ENCODE measurements at regions not wholly inside any gene's neighbourhood (a gene's known extent, or its start where the extent isn't known, plus 50 kb on each side); places are given as distances from the start of the nearest gene placed in this dataset.

DNA sequence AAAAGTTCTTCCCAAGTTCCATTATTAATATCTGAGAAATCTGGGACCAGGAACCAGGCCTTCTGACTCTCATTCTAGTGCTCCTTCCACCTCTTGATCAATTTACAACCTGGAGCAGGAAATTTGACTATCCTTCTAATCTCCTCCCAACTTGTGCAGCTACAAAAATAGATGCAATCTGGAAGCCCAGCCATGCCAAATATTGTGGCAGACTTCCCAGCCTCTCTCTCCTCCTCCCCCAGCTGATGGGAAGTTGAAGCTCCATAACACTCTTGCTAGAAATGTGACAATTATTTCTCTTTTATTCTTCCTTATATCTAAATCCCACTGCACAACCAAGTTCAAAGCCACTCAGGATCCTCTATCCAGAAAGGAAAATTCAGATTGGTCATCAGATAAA lies 252.1 kb downstream of the SEC61B start:
- H3K4me3 Mint-ChIP-seq: no peak overlapping the region
- DNase-seq (ENCODE audit: low spot score) (no peak), ATAC-seq (no peak)
- CTCF ChIA-PET: interaction anchor here (0.8 kb wide), 1 partner anchor 89 kb away, joined by 3 read pairs; no protein-coding TSS in a partner anchor
- POLR2A ChIA-PET: no interaction called here
- no peak overlapping the region for H3K27ac Mint-ChIP-seq
- H3K9me3 Mint-ChIP-seq: 0 out of 2 replicates have a peak, but pooled peaks cover 2% of the 10 kb centered on the region
- H3K4me1 Mint-ChIP-seq: peaks cover 13% of the 10 kb centered on the region
- H3K27me3 Mint-ChIP-seq (ENCODE audit: low read depth): peaks cover 2% of the 10 kb centered on the region; the same call in 1 of the 2 replicates
- TF ChIP-seq MXD4 (CRISPR knock-in tag; IDR thresholded peaks at IDR 0.05; ENCODE audit: borderline replicate concordance) (no peak), TP53 (CRISPR knock-in tag; IDR thresholded peaks at IDR 0.05) (no peak), CBFB (CRISPR knock-in tag; IDR thresholded peaks at IDR 0.05; ENCODE audit: low read depth) (no peak)
- H3K36me3 Mint-ChIP-seq: no peaks in the 10 kb centered on the region

DNA sequence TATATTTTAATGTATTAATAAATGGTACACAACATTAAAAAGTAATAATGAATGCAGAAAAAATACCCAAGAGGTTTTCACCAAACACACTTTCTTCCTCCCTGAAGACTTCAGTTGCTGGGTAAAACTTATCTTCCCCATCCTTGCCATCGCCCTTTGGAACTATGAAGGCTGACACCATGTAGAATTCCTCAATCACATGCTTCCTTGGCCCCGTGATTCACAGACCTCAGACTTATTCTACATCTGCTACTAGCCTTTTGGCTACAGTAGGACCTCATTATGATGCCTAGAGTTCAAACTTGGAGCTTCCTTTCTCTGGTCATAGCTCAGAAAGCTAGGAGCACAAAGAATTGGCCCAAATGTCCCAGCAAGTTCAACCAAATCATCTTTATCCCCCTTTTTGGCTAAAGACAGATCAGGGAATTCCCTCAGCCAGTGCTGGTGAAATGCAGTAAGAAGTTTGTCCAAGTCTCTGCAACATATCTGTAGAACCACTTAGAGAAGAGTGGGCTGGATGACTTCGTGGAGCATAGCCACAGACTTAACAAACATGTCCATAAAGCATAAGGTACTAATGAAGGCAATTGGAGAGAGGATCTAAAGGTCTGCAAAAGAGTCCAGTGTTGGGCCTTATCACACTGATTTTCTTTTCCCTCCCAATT lies 253.5 kb downstream of the SEC61B start:
- Mint-ChIP-seq H3K36me3 (no peaks in the 10 kb centered on the region), H3K9me3 (no peaks in the 10 kb centered on the region), H3K4me1 (peaks cover 13% of the 10 kb centered on the region), H3K4me3 (no peak overlapping the region), H3K27ac (no peak overlapping the region), H3K27me3 (ENCODE audit: low read depth) (no peaks in the 10 kb centered on the region)
- ChIA-PET CTCF (no interaction called here), POLR2A (no interaction called here)
- no peak for DNase-seq (ENCODE audit: low spot score)
- TF ChIP-seq CBFB (CRISPR knock-in tag; IDR thresholded peaks at IDR 0.05; ENCODE audit: low read depth) (no peak), NFATC4 (CRISPR knock-in tag; IDR thresholded peaks at IDR 0.05) (no peak), ATF1 (CRISPR knock-in tag; IDR thresholded peaks at IDR 0.05) (no peak), CREM (CRISPR knock-in tag; IDR thresholded peaks at IDR 0.05) (no peak), ZNF219 (CRISPR knock-in tag; IDR thresholded peaks at IDR 0.05; ENCODE audit: borderline replicate concordance) (no peak), MXD4 (CRISPR knock-in tag; IDR thresholded peaks at IDR 0.05; ENCODE audit: borderline replicate concordance) (no peak), ZNF671 (CRISPR knock-in tag; IDR thresholded peaks at IDR 0.05) (no peak), NFE2L1 (CRISPR knock-in tag; IDR thresholded peaks at IDR 0.05) (no peak), TEAD4 (CRISPR knock-in tag; IDR thresholded peaks at IDR 0.05) (no peak), ZBTB21 (CRISPR knock-in tag; IDR thresholded peaks at IDR 0.05; ENCODE audit: borderline replicate concordance) (no peak), NFYB (CRISPR knock-in tag; conservative IDR thresholded peaks at IDR 0.05; ENCODE audit: low read depth) (no peak)
- TF ChIP-seq, protein P1, sequence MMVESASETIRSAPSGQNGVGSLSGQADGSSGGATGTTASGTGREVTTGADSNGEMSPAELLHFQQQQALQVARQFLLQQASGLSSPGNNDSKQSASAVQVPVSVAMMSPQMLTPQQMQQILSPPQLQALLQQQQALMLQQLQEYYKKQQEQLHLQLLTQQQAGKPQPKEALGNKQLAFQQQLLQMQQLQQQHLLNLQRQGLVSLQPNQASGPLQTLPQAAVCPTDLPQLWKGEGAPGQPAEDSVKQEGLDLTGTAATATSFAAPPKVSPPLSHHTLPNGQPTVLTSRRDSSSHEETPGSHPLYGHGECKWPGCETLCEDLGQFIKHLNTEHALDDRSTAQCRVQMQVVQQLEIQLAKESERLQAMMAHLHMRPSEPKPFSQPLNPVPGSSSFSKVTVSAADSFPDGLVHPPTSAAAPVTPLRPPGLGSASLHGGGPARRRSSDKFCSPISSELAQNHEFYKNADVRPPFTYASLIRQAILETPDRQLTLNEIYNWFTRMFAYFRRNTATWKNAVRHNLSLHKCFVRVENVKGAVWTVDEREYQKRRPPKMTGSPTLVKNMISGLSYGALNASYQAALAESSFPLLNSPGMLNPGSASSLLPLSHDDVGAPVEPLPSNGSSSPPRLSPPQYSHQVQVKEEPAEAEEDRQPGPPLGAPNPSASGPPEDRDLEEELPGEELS (CRISPR knock-in tag; IDR thresholded peaks at IDR 0.05): no peak
- TF ChIP-seq, protein P2, sequence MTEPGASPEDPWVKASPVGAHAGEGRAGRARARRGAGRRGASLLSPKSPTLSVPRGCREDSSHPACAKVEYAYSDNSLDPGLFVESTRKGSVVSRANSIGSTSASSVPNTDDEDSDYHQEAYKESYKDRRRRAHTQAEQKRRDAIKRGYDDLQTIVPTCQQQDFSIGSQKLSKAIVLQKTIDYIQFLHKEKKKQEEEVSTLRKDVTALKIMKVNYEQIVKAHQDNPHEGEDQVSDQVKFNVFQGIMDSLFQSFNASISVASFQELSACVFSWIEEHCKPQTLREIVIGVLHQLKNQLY (CRISPR knock-in tag; IDR thresholded peaks at IDR 0.05): no peak
- TF ChIP-seq, protein P3, sequence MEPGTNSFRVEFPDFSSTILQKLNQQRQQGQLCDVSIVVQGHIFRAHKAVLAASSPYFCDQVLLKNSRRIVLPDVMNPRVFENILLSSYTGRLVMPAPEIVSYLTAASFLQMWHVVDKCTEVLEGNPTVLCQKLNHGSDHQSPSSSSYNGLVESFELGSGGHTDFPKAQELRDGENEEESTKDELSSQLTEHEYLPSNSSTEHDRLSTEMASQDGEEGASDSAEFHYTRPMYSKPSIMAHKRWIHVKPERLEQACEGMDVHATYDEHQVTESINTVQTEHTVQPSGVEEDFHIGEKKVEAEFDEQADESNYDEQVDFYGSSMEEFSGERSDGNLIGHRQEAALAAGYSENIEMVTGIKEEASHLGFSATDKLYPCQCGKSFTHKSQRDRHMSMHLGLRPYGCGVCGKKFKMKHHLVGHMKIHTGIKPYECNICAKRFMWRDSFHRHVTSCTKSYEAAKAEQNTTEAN (CRISPR knock-in tag; IDR thresholded peaks at IDR 0.05): no peak
- TF ChIP-seq, protein P4, sequence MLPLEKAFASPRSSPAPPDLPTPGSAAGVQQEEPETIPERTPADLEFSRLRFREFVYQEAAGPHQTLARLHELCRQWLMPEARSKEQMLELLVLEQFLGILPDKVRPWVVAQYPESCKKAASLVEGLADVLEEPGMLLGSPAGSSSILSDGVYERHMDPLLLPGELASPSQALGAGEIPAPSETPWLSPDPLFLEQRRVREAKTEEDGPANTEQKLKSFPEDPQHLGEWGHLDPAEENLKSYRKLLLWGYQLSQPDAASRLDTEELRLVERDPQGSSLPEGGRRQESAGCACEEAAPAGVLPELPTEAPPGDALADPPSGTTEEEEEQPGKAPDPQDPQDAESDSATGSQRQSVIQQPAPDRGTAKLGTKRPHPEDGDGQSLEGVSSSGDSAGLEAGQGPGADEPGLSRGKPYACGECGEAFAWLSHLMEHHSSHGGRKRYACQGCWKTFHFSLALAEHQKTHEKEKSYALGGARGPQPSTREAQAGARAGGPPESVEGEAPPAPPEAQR (CRISPR knock-in tag; IDR thresholded peaks at IDR 0.05): no peak
- TF ChIP-seq, protein P5, sequence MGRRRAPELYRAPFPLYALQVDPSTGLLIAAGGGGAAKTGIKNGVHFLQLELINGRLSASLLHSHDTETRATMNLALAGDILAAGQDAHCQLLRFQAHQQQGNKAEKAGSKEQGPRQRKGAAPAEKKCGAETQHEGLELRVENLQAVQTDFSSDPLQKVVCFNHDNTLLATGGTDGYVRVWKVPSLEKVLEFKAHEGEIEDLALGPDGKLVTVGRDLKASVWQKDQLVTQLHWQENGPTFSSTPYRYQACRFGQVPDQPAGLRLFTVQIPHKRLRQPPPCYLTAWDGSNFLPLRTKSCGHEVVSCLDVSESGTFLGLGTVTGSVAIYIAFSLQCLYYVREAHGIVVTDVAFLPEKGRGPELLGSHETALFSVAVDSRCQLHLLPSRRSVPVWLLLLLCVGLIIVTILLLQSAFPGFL (CRISPR knock-in tag; IDR thresholded peaks at IDR 0.05; ENCODE audit: borderline replicate concordance): no peak
- TF ChIP-seq, protein P6, sequence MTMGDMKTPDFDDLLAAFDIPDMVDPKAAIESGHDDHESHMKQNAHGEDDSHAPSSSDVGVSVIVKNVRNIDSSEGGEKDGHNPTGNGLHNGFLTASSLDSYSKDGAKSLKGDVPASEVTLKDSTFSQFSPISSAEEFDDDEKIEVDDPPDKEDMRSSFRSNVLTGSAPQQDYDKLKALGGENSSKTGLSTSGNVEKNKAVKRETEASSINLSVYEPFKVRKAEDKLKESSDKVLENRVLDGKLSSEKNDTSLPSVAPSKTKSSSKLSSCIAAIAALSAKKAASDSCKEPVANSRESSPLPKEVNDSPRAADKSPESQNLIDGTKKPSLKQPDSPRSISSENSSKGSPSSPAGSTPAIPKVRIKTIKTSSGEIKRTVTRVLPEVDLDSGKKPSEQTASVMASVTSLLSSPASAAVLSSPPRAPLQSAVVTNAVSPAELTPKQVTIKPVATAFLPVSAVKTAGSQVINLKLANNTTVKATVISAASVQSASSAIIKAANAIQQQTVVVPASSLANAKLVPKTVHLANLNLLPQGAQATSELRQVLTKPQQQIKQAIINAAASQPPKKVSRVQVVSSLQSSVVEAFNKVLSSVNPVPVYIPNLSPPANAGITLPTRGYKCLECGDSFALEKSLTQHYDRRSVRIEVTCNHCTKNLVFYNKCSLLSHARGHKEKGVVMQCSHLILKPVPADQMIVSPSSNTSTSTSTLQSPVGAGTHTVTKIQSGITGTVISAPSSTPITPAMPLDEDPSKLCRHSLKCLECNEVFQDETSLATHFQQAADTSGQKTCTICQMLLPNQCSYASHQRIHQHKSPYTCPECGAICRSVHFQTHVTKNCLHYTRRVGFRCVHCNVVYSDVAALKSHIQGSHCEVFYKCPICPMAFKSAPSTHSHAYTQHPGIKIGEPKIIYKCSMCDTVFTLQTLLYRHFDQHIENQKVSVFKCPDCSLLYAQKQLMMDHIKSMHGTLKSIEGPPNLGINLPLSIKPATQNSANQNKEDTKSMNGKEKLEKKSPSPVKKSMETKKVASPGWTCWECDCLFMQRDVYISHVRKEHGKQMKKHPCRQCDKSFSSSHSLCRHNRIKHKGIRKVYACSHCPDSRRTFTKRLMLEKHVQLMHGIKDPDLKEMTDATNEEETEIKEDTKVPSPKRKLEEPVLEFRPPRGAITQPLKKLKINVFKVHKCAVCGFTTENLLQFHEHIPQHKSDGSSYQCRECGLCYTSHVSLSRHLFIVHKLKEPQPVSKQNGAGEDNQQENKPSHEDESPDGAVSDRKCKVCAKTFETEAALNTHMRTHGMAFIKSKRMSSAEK (CRISPR knock-in tag; IDR thresholded peaks at IDR 0.05; ENCODE audit: borderline replicate concordance): no peak
- TF ChIP-seq, protein P7, sequence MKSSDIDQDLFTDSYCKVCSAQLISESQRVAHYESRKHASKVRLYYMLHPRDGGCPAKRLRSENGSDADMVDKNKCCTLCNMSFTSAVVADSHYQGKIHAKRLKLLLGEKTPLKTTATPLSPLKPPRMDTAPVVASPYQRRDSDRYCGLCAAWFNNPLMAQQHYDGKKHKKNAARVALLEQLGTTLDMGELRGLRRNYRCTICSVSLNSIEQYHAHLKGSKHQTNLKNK (CRISPR knock-in tag; IDR thresholded peaks at IDR 0.05): no peak
- TF ChIP-seq, protein P8, sequence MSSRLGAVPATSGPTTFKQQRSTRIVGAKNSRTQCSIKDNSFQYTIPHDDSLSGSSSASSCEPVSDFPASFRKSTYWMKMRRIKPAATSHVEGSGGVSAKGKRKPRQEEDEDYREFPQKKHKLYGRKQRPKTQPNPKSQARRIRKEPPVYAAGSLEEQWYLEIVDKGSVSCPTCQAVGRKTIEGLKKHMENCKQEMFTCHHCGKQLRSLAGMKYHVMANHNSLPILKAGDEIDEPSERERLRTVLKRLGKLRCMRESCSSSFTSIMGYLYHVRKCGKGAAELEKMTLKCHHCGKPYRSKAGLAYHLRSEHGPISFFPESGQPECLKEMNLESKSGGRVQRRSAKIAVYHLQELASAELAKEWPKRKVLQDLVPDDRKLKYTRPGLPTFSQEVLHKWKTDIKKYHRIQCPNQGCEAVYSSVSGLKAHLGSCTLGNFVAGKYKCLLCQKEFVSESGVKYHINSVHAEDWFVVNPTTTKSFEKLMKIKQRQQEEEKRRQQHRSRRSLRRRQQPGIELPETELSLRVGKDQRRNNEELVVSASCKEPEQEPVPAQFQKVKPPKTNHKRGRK (CRISPR knock-in tag; IDR thresholded peaks at IDR 0.05; ENCODE audit: borderline replicate concordance): no peak
- no peak for ATAC-seq

Data from WTC11 (cell line).